ENCODE measurements at regions not wholly inside any gene's neighbourhood (a gene's known extent, or its start where the extent isn't known, plus 50 kb on each side); places are given as distances from the start of the nearest gene placed in this dataset.
A peak's percentile ranks its signal among the peaks of the same experiment; 100 is the strongest.

- POLR2A ChIA-PET (ENCODE audit: low non-redundant PET), result no interaction called here
- Histone ChIP-seq H3K4me3 (ENCODE audit: low read depth, low read length, poor library complexity, severe bottlenecking) (no peak overlapping the region), H3K27me3 (replicated peaks; ENCODE audit: insufficient read depth, low read depth, low read length, poor library complexity) (no peaks in the 10 kb centered on the region), H3K27ac (ENCODE audit: low read depth, low read length, poor library complexity, severe bottlenecking) (no peak overlapping the region), H3K36me3 (ENCODE audit: insufficient read depth, low read length, poor library complexity, severe bottlenecking) (no peaks in the 10 kb centered on the region), H3K9me3 (ENCODE audit: low read depth, low read length, poor library complexity, severe bottlenecking) (no peaks in the 10 kb centered on the region), H3K4me1 (ENCODE audit: insufficient read depth, low read length, poor library complexity, severe bottlenecking) (peaks cover 2% of the 10 kb centered on the region)
- no TSS peak for BruUV-seq (replicated peaks)
- CTCF ChIA-PET, result no interaction called here
- TF ChIP-seq CTCF (conservative IDR thresholded peaks at IDR 0.05; ENCODE audit: low read depth, low read length) (no peak), EZH2 (IDR thresholded peaks at IDR 0.05; ENCODE audit: borderline replicate concordance, low read depth, low read length, poor library complexity, severe bottlenecking) (no peak)
- intact Hi-C loops (cut with micrococcal nuclease; ENCODE audit: unreplicated experiment), result no loop called here
- peak; percentile 41 for DNase-seq (ENCODE audit: low spot score)
These were observed 113.4 kb downstream of the SEM1 start for GRCh38 chr7:96596120-96596826.

- ChIA-PET POLR2A (ENCODE audit: low non-redundant PET) (no interaction called here), CTCF (no interaction called here)
- Histone ChIP-seq H3K27me3 (replicated peaks; ENCODE audit: insufficient read depth, low read depth, low read length, poor library complexity) (no peaks in the 10 kb centered on the region), H3K36me3 (ENCODE audit: insufficient read depth, low read length, poor library complexity, severe bottlenecking) (no peaks in the 10 kb centered on the region), H3K4me1 (ENCODE audit: insufficient read depth, low read length, poor library complexity, severe bottlenecking) (peaks cover 2% of the 10 kb centered on the region), H3K27ac (ENCODE audit: low read depth, low read length, poor library complexity, severe bottlenecking) (no peak overlapping the region), H3K4me3 (ENCODE audit: low read depth, low read length, poor library complexity, severe bottlenecking) (no peak overlapping the region), H3K9me3 (ENCODE audit: low read depth, low read length, poor library complexity, severe bottlenecking) (no peaks in the 10 kb centered on the region)
- peak; percentile 48 for DNase-seq (ENCODE audit: low spot score)
- BruUV-seq (replicated peaks), result no TSS peak
- intact Hi-C loops (cut with micrococcal nuclease; ENCODE audit: unreplicated experiment), result no loop called here
- TF ChIP-seq CTCF (conservative IDR thresholded peaks at IDR 0.05; ENCODE audit: low read depth, low read length), result no peak
- TF ChIP-seq EZH2 (IDR thresholded peaks at IDR 0.05; ENCODE audit: borderline replicate concordance, low read depth, low read length, poor library complexity, severe bottlenecking), result no peak
These were observed 117.6 kb downstream of the SEM1 start for GRCh38 chr7:96591900-96592676.

- peaks cover 2% of the 10 kb centered on the region for H3K4me1 ChIP-seq (ENCODE audit: insufficient read depth, low read length, poor library complexity, severe bottlenecking)
- POLR2A ChIA-PET (ENCODE audit: low non-redundant PET), result no interaction called here
- H3K4me3 ChIP-seq (ENCODE audit: low read depth, low read length, poor library complexity, severe bottlenecking), result no peak overlapping the region
- TF ChIP-seq EZH2 (IDR thresholded peaks at IDR 0.05; ENCODE audit: borderline replicate concordance, low read depth, low read length, poor library complexity, severe bottlenecking), result no peak
- no peak for TF ChIP-seq CTCF (conservative IDR thresholded peaks at IDR 0.05; ENCODE audit: low read depth, low read length)
- H3K36me3 ChIP-seq (ENCODE audit: insufficient read depth, low read length, poor library complexity, severe bottlenecking), result no peaks in the 10 kb centered on the region
- no peaks in the 10 kb centered on the region for H3K9me3 ChIP-seq (ENCODE audit: low read depth, low read length, poor library complexity, severe bottlenecking)
- no peak for DNase-seq (ENCODE audit: low spot score)
- no TSS peak for BruUV-seq (replicated peaks)
- intact Hi-C loops (cut with micrococcal nuclease; ENCODE audit: unreplicated experiment), result no loop called here
- no peak overlapping the region for H3K27ac ChIP-seq (ENCODE audit: low read depth, low read length, poor library complexity, severe bottlenecking)
- no peaks in the 10 kb centered on the region for H3K27me3 ChIP-seq (replicated peaks; ENCODE audit: insufficient read depth, low read depth, low read length, poor library complexity)
- CTCF ChIA-PET, result no interaction called here
These were observed 118.3 kb downstream of the SEM1 start for GRCh38 chr7:96591159-96591899.

Measured in A673 (cell line).